PC-9 (cell line): ENCODE measurements at regions not wholly inside any gene's neighbourhood (a gene's known extent, or its start where the extent isn't known, plus 50 kb on each side); places are given as distances from the start of the nearest gene placed in this dataset.

Experiments used
- BruUV-seq: library from RNA; stranded (reverse); fragments of 400-500 nt; replicated peaks from 2 replicates; lab custom pipeline; 2021; lab: Mats Ljungman, UMichigan
- CTCF ChIA-PET: fragments of 300-600 bp; sonication (Branson Sonifier 250); formaldehyde crosslinking; loops from one replicate; lab custom pipeline; 2022; ENCODE audit warnings: antibody characterized with exemption; lab: Charles Lee
- POLR2A ChIA-PET: fragments of 300-600 bp; sonication (Branson Sonifier 250); formaldehyde crosslinking; loops from one replicate; lab custom pipeline; 2022; ENCODE audit warnings: antibody characterized with exemption; ENCODE audit not compliant: unreplicated experiment; lab: Charles Lee
- DNase-seq, 2 experiments: peaks; one replicate each; pipeline versions ENCODE4 v3.0.0 to v3.0.0-alpha.2; 2015 to 2022; ENCODE audit warnings: mixed read lengths in 1 of 2
- H2AFZ ChIP-seq: fragments of 200-600 bp; sonication (generic); 2 replicates; pipeline ENCODE4 v1.8.1; 2017; ENCODE audit warnings: antibody characterized with exemption
- H3F3A ChIP-seq: fragments of 200-600 bp; sonication (generic); 2 replicates; pipeline ENCODE4 v1.8.1; 2017; ENCODE audit warnings: antibody characterized with exemption, mild to moderate bottlenecking, low read depth; ENCODE audit not compliant: insufficient read depth
- H3K27ac ChIP-seq: fragments of 200-600 bp; sonication (generic); 2 replicates; pipeline ENCODE4 v1.6.1; 2016; ENCODE audit warnings: mixed run types
- H3K27me3 ChIP-seq: fragments of 200-600 bp; sonication (generic); 2 replicates; pipeline ENCODE4 v1.6.1; 2016; ENCODE audit warnings: low read depth, mixed run types; ENCODE audit not compliant: insufficient read depth
- H3K36me3 ChIP-seq: fragments of 200-600 bp; sonication (generic); 2 replicates; pipeline ENCODE4 v1.6.1; 2016; ENCODE audit warnings: low read depth, mixed run types
- H3K4me1 ChIP-seq: fragments of 200-600 bp; sonication (generic); replicated peaks from 2 replicates; pipeline ENCODE4 v1.6.1; 2016; ENCODE audit warnings: mixed run types; ENCODE audit not compliant: insufficient read depth
- H3K4me2 ChIP-seq: fragments of 200-600 bp; sonication (generic); 2 replicates; pipeline ENCODE4 v1.6.1; 2017; ENCODE audit warnings: mixed run types
- H3K4me3 ChIP-seq: fragments of 200-600 bp; sonication (generic); 2 replicates; pipeline ENCODE4 v1.6.1; 2016; ENCODE audit warnings: mixed run types
- H3K79me2 ChIP-seq: fragments of 200-600 bp; sonication (generic); 2 replicates; pipeline ENCODE4 v1.6.1; 2017; ENCODE audit warnings: low read depth, mixed run types
- H3K9me2 ChIP-seq: fragments of 200-600 bp; sonication (generic); 2 replicates; pipeline ENCODE4 v1.8.1; 2017; ENCODE audit warnings: mild to moderate bottlenecking; ENCODE audit not compliant: insufficient read depth
- H3K9me3 ChIP-seq: fragments of 200-600 bp; sonication (generic); 2 replicates; pipeline ENCODE4 v1.8.1; 2016; ENCODE audit warnings: low read depth; ENCODE audit not compliant: insufficient read depth
- H4K20me1 ChIP-seq: fragments of 200-600 bp; sonication (generic); 2 replicates; pipeline ENCODE4 v1.8.1; 2017; ENCODE audit not compliant: insufficient read depth
- EZH2 ChIP-seq: fragments of 200-600 bp; sonication (generic); IDR thresholded peaks from 2 replicates; pipeline ENCODE4 v1.8.0; 2017; ENCODE audit warnings: antibody characterized with exemption, low read depth
- intact Hi-C: fragments of 100-400 bp; cut with micrococcal nuclease; formaldehyde crosslinking; loops from one replicate; pipeline ENCODE4 v1.10.0; 2022; ENCODE audit not compliant: unreplicated experiment
- TF ChIP-seq, protein P1 (sequence below): fragments of 200-600 bp; sonication (generic); conservative IDR thresholded peaks from 2 replicates; pipeline ENCODE4 v1.6.1; 2017; ENCODE audit warnings: mixed run types, antibody characterized with exemption, mild to moderate bottlenecking, moderate library complexity

DNA sequence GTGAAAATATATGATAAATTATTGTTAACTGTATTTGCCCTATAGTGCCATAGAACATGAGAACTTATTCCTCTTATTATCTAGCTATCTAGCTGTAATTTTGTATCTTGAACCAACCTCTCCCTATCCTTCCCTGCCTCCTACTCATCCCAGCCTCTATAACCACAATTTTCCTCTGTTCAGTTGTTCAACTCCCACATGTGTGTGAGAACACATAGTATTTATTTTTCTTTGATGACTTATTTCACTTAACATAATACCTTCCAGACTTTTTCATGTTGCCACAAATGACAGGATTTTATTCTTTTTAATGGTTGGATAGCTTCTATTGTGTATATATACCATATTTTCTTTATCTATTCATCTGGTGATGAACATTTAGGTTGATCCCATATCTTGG, 85.4 kb upstream of the SUCLG2 start:
- no peaks in the 10 kb centered on the region for H3K4me1 ChIP-seq
- POLR2A ChIA-PET = no interaction called here
- no peak overlapping the region for H3K27ac ChIP-seq
- H2AFZ ChIP-seq = no peak overlapping the region
- H4K20me1 ChIP-seq = no peaks in the 10 kb centered on the region
- no peaks in the 10 kb centered on the region for H3K9me3 ChIP-seq
- no peaks in the 10 kb centered on the region for H3F3A ChIP-seq
- H3K36me3 ChIP-seq = no peaks in the 10 kb centered on the region
- intact Hi-C loops = no loop called here
- H3K79me2 ChIP-seq = no peaks in the 10 kb centered on the region
- CTCF ChIA-PET = no interaction called here
- TF ChIP-seq EZH2 = no peak
- TF ChIP-seq, protein P1, sequence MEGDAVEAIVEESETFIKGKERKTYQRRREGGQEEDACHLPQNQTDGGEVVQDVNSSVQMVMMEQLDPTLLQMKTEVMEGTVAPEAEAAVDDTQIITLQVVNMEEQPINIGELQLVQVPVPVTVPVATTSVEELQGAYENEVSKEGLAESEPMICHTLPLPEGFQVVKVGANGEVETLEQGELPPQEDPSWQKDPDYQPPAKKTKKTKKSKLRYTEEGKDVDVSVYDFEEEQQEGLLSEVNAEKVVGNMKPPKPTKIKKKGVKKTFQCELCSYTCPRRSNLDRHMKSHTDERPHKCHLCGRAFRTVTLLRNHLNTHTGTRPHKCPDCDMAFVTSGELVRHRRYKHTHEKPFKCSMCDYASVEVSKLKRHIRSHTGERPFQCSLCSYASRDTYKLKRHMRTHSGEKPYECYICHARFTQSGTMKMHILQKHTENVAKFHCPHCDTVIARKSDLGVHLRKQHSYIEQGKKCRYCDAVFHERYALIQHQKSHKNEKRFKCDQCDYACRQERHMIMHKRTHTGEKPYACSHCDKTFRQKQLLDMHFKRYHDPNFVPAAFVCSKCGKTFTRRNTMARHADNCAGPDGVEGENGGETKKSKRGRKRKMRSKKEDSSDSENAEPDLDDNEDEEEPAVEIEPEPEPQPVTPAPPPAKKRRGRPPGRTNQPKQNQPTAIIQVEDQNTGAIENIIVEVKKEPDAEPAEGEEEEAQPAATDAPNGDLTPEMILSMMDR = no peak
- H3K4me3 ChIP-seq = no peak overlapping the region
- H3K4me2 ChIP-seq = no peak overlapping the region
- H3K27me3 ChIP-seq = no peaks in the 10 kb centered on the region
- no peak for DNase-seq
- no peaks in the 10 kb centered on the region for H3K9me2 ChIP-seq
- no TSS peak for BruUV-seq

DNA sequence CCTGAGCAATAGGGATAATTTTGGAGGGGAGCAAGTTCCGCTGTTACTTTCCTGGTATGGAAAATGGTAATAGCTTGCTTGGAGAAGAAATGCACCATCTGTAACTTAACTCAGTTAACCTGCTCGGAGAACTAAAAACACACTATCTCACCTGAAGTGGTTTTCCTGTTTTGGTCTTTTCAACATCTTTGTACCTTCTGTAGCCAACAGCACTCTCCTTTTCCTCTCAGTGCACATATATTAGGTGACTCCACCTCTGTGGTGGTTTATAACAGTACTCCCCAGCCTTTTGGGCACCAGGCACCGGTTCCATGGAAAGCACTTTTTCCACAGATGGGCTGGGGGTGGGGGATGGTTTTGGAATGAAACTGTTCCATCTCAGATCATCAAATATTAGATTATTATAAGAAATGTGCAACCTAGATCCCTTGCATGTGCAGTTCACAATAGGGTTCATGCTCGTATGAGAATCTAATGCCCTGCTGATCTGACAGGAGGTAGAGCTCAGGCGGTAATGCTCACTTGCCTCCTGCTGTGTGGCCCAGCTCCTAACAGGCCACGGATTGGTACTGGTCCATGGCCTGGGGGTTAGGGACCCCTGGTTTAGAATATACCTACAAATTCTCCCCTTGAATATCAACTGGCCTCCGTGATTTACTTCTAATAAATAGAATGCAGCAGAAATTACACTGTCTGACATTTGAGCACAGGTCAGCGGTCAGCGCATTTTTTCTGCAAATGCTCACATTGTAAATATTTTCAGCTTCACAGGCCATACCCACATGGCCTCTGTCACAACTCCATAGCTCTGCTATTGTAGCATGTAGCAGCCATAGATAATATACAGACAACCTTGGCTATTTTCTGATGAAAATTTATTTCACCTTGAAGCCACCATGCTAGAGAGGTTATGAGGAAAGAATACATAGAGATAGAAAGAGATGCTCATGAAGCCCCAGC, 83.8 kb upstream of the SUCLG2 start:
- ChIA-PET CTCF (no interaction called here), POLR2A (no interaction called here)
- H3K27me3 ChIP-seq = no peaks in the 10 kb centered on the region
- no peaks in the 10 kb centered on the region for H3K4me1 ChIP-seq
- no peaks in the 10 kb centered on the region for H3F3A ChIP-seq
- H3K4me2 ChIP-seq = no peak overlapping the region
- H3K4me3 ChIP-seq = no peak overlapping the region
- no TSS peak for BruUV-seq
- DNase-seq = no peak
- no peak overlapping the region for H2AFZ ChIP-seq
- no peaks in the 10 kb centered on the region for H3K36me3 ChIP-seq
- H3K9me2 ChIP-seq = no peaks in the 10 kb centered on the region
- H4K20me1 ChIP-seq = no peaks in the 10 kb centered on the region
- no peak overlapping the region for H3K27ac ChIP-seq
- intact Hi-C loops = no loop called here
- no peaks in the 10 kb centered on the region for H3K79me2 ChIP-seq
- TF ChIP-seq, protein P1 = no peak
- no peak for TF ChIP-seq EZH2
- H3K9me3 ChIP-seq = no peaks in the 10 kb centered on the region

- intact Hi-C loops = no loop called here
- Histone ChIP-seq H2AFZ (no peak overlapping the region), H3K36me3 (no peaks in the 10 kb centered on the region), H3F3A (no peaks in the 10 kb centered on the region), H3K27me3 (no peaks in the 10 kb centered on the region), H4K20me1 (no peaks in the 10 kb centered on the region), H3K4me3 (no peak overlapping the region), H3K9me2 (no peaks in the 10 kb centered on the region), H3K4me1 (no peaks in the 10 kb centered on the region), H3K4me2 (no peak overlapping the region), H3K9me3 (no peaks in the 10 kb centered on the region), H3K27ac (no peak overlapping the region), H3K79me2 (no peaks in the 10 kb centered on the region)
- no TSS peak for BruUV-seq
- no peak for DNase-seq
- POLR2A ChIA-PET = no interaction called here
- TF ChIP-seq EZH2 = no peak
- TF ChIP-seq, protein P1 = no peak
- CTCF ChIA-PET = no interaction called here
Observed at GRCh38 chr3:67737140-67737539, 82.7 kb upstream of the SUCLG2 start.
